HT1080 (cell line): ENCODE measurements at regions not wholly inside any gene's neighbourhood (a gene's known extent, or its start where the extent isn't known, plus 50 kb on each side); places are given as distances from the start of the nearest gene placed in this dataset.

Experiments used
- DNase-seq: peaks from one replicate; pipeline ENCODE4 v3.0.0-alpha.2; 2015; ENCODE audit warnings: low read depth

GRCh38 chr16:80303691-80304090 is 237.1 kb upstream of the DYNLRB2 start:
- DNase-seq: no peak

- DNase-seq: peak; percentile 76
Observed at GRCh38 chr16:80300876-80301275, 239.9 kb upstream of the DYNLRB2 start.

- DNase-seq: peak; percentile 78
Observed at GRCh38 chr16:80300456-80300855, 240.3 kb upstream of the DYNLRB2 start.

GRCh38 chr16:80299416-80299815 is 241.4 kb upstream of the DYNLRB2 start:
- no peak for DNase-seq

GRCh38 chr16:80298676-80299075 is 242.1 kb upstream of the DYNLRB2 start:
- DNase-seq: no peak

- DNase-seq: no peak
Observed at GRCh38 chr16:80296034-80296433, 244.8 kb upstream of the DYNLRB2 start.

GRCh38 chr16:80294172-80294571 is 246.6 kb upstream of the DYNLRB2 start:
- peak; percentile 74 for DNase-seq

- DNase-seq: no peak
Observed at GRCh38 chr16:80288616-80289015, 252.2 kb upstream of the DYNLRB2 start.

GRCh38 chr16:80287674-80288073 is 253.1 kb upstream of the DYNLRB2 start:
- no peak for DNase-seq

- DNase-seq: peak; percentile 88
Observed at GRCh38 chr16:80285104-80285503, 255.7 kb upstream of the DYNLRB2 start.

- no peak for DNase-seq
Observed at GRCh38 chr16:80283466-80284392, 257.1 kb upstream of the DYNLRB2 start.

GRCh38 chr16:80280557-80280956 is 260.2 kb upstream of the DYNLRB2 start:
- no peak for DNase-seq

- DNase-seq: no peak
Observed at GRCh38 chr16:80279656-80280055, 261.1 kb upstream of the DYNLRB2 start.

- DNase-seq: no peak
Observed at GRCh38 chr16:80277182-80277581, 263.6 kb upstream of the DYNLRB2 start.

- peak; percentile 55 for DNase-seq
Observed at GRCh38 chr16:80274576-80275191, 266.1 kb upstream of the DYNLRB2 start.

GRCh38 chr16:80273635-80274538 is 266.9 kb upstream of the DYNLRB2 start:
- peak; percentile 63 for DNase-seq

GRCh38 chr16:80265624-80266306 is 275.0 kb upstream of the DYNLRB2 start:
- no peak for DNase-seq

GRCh38 chr16:80263848-80264694 is 276.7 kb upstream of the DYNLRB2 start:
- DNase-seq: no peak

- no peak for DNase-seq
Observed at GRCh38 chr16:80263181-80263823, 277.5 kb upstream of the DYNLRB2 start.

- no peak for DNase-seq
Observed at GRCh38 chr16:80260906-80261311, 279.9 kb upstream of the DYNLRB2 start.
